HG03175 (cell line): ENCODE measurements at regions not wholly inside any gene's neighbourhood (a gene's known extent, or its start where the extent isn't known, plus 50 kb on each side); places are given as distances from the start of the nearest gene placed in this dataset.

Source experiments
- ATAC-seq: cut with Tn5 transposase; IDR thresholded peaks from one replicate; pipeline ENCODE4 v1.9.1; 2021; ENCODE audit warnings: mild to moderate bottlenecking, moderate library complexity; ENCODE audit not compliant: unreplicated experiment

GRCh38 chr15:87118846-87119245 is 1039.2 kb downstream of the AGBL1 start:
- no peak for ATAC-seq

GRCh38 chr15:87118435-87118834 is 1038.8 kb downstream of the AGBL1 start:
- no peak for ATAC-seq

- no peak for ATAC-seq
These were observed 1036.1 kb downstream of the AGBL1 start for GRCh38 chr15:87115795-87116194.

GRCh38 chr15:87099916-87100315 is 1020.2 kb downstream of the AGBL1 start:
- ATAC-seq: no peak

GRCh38 chr15:87089551-87089950 is 1009.9 kb downstream of the AGBL1 start:
- no peak for ATAC-seq

GRCh38 chr15:87083201-87083600 is 1003.5 kb downstream of the AGBL1 start:
- no peak for ATAC-seq

GRCh38 chr15:87082581-87082980 is 1002.9 kb downstream of the AGBL1 start:
- ATAC-seq: no peak

GRCh38 chr15:87080547-87080946 is 1000.9 kb downstream of the AGBL1 start:
- no peak for ATAC-seq
